ENCODE measurements at regions not wholly inside any gene's neighbourhood (a gene's known extent, or its start where the extent isn't known, plus 50 kb on each side); places are given as distances from the start of the nearest gene placed in this dataset.

GRCh38 chr5:167785901-167786300 lies 505.5 kb upstream of the WWC1 start:
- H3K27me3 ChIP-seq (replicated peaks in 1 of 4; ENCODE audit: control extremely low read depth in 1 of 4, control insufficient read depth in 3 of 4, insufficient read depth in 4 of 4, low read length in 3 of 4): no peaks in the 10 kb centered on the region
- H3K9ac ChIP-seq (ENCODE audit: low read length): no peak overlapping the region
- ATAC-seq (ENCODE audit: low read depth) (no peak), DNase-seq (no peak)
- no peak overlapping the region for H3K27ac Mint-ChIP-seq
- no peaks in the 10 kb centered on the region for H3K79me2 ChIP-seq (ENCODE audit: control insufficient read depth, insufficient read depth, low read length)
- TF ChIP-seq EZH2 (IDR thresholded peaks at IDR 0.05; ENCODE audit: borderline replicate concordance, insufficient read depth, low read depth, low read length, poor library complexity, severe bottlenecking): no peak
- no peak overlapping the region for H3K4me3 Mint-ChIP-seq
- H3K4me3 ChIP-seq (ENCODE audit: control extremely low read depth in 1 of 5, extremely low read depth in 1 of 5, insufficient read depth in 1 of 5, low read depth in 2 of 5, low read length in 4 of 5): no peak overlapping the region
- no peaks in the 10 kb centered on the region for H4K20me1 ChIP-seq (ENCODE audit: control insufficient read depth, insufficient read depth, low read length, poor library complexity, severe bottlenecking)
- H3K4me2 ChIP-seq (replicated peaks; ENCODE audit: low read depth, low read length, poor library complexity, severe bottlenecking): no peak overlapping the region
- H3K27me3 Mint-ChIP-seq: no peaks in the 10 kb centered on the region
- H3K36me3 ChIP-seq (replicated peaks in 1 of 2; ENCODE audit: control extremely low read depth in 1 of 2, control insufficient read depth in 1 of 2, extremely low read depth in 1 of 2, insufficient read depth in 2 of 2, low read length in 1 of 2): no peaks in the 10 kb centered on the region
- no peaks in the 10 kb centered on the region for H3K4me1 ChIP-seq (ENCODE audit: control insufficient read depth in 2 of 2, insufficient read depth in 2 of 2, low read length in 2 of 2)
- intact Hi-C loops (cut with micrococcal nuclease): no loop called here
- POLR2A ChIA-PET: no interaction called here
- H3K9me3 Mint-ChIP-seq (ENCODE audit: insufficient read depth): no peaks in the 10 kb centered on the region
- 83% methylated on average over 1 of the region's 1 CpG for WGBS (ENCODE audit: insufficient coverage)
- CTCF ChIA-PET: no interaction called here
- no peak overlapping the region for H3K27ac ChIP-seq (ENCODE audit: low read length in 2 of 2)
- H3K4me1 Mint-ChIP-seq: no peaks in the 10 kb centered on the region
- H2AFZ ChIP-seq (ENCODE audit: insufficient read depth, low read depth, low read length, poor library complexity, severe bottlenecking): no peak overlapping the region
- peaks cover 0 to 4% (median 0%) of the 10 kb centered on the region in 3 donors for H3K9me3 ChIP-seq (ENCODE audit: control extremely low read depth in 1 of 3, control insufficient read depth in 2 of 3, insufficient read depth in 1 of 3, low read length in 2 of 3)

- H3K27me3 ChIP-seq (replicated peaks in 1 of 4; ENCODE audit: control extremely low read depth in 1 of 4, control insufficient read depth in 3 of 4, insufficient read depth in 4 of 4, low read length in 3 of 4): no peaks in the 10 kb centered on the region
- no peaks in the 10 kb centered on the region for H3K9me3 Mint-ChIP-seq (ENCODE audit: insufficient read depth)
- no peak for DNase-seq
- no peak for TF ChIP-seq CTCF (IDR thresholded peaks at IDR 0.05)
- no peak for TF ChIP-seq EZH2 (IDR thresholded peaks at IDR 0.05; ENCODE audit: borderline replicate concordance, insufficient read depth, low read depth, low read length, poor library complexity, severe bottlenecking)
- no peaks in the 10 kb centered on the region for H3K4me1 ChIP-seq (ENCODE audit: control insufficient read depth in 2 of 2, insufficient read depth in 2 of 2, low read length in 2 of 2)
- POLR2A ChIA-PET: no interaction called here
- no peaks in the 10 kb centered on the region for H4K20me1 ChIP-seq (ENCODE audit: control insufficient read depth, insufficient read depth, low read length, poor library complexity, severe bottlenecking)
- WGBS (ENCODE audit: insufficient coverage): 100% methylated on average over 1 of the region's 2 CpGs
- H2AFZ ChIP-seq (ENCODE audit: insufficient read depth, low read depth, low read length, poor library complexity, severe bottlenecking): no peak overlapping the region
- no peak for ATAC-seq (ENCODE audit: low read depth)
- no peaks in the 10 kb centered on the region for H3K36me3 ChIP-seq (replicated peaks in 1 of 2; ENCODE audit: control extremely low read depth in 1 of 2, control insufficient read depth in 1 of 2, extremely low read depth in 1 of 2, insufficient read depth in 2 of 2, low read length in 1 of 2)
- no peaks in the 10 kb centered on the region for H3K79me2 ChIP-seq (ENCODE audit: control insufficient read depth, insufficient read depth, low read length)
- CTCF ChIA-PET: interaction anchor here (1.1 kb wide), 1 partner anchor 9 kb away, joined by 3 read pairs; no protein-coding TSS in a partner anchor
- no peak overlapping the region for H3K9ac ChIP-seq (ENCODE audit: low read length)
- no peak overlapping the region for H3K27ac ChIP-seq (ENCODE audit: low read length in 2 of 2)
- intact Hi-C loops (cut with micrococcal nuclease): no loop called here
- H3K4me2 ChIP-seq (replicated peaks; ENCODE audit: low read depth, low read length, poor library complexity, severe bottlenecking): no peak overlapping the region
- H3K27ac Mint-ChIP-seq: no peak overlapping the region
- H3K4me3 Mint-ChIP-seq: no peak overlapping the region
- no peak overlapping the region for H3K4me3 ChIP-seq (ENCODE audit: control extremely low read depth in 1 of 5, extremely low read depth in 1 of 5, insufficient read depth in 1 of 5, low read depth in 2 of 5, low read length in 4 of 5)
- H3K4me1 Mint-ChIP-seq: no peaks in the 10 kb centered on the region
- peaks cover 0 to 4% (median 0%) of the 10 kb centered on the region in 3 donors for H3K9me3 ChIP-seq (ENCODE audit: control extremely low read depth in 1 of 3, control insufficient read depth in 2 of 3, insufficient read depth in 1 of 3, low read length in 2 of 3)
- H3K27me3 Mint-ChIP-seq: no peaks in the 10 kb centered on the region
Measured at GRCh38 chr5:167786871-167787578, 504.4 kb upstream of the WWC1 start.
